HG02852 (cell line): ENCODE measurements at regions not wholly inside any gene's neighbourhood (a gene's known extent, or its start where the extent isn't known, plus 50 kb on each side); places are given as distances from the start of the nearest gene placed in this dataset.

Experiments
- ATAC-seq: cut with Tn5 transposase; IDR thresholded peaks from one replicate; pipeline ENCODE4 v1.9.1; 2021; ENCODE audit warnings: mild to moderate bottlenecking, moderate library complexity; ENCODE audit not compliant: unreplicated experiment

DNA sequence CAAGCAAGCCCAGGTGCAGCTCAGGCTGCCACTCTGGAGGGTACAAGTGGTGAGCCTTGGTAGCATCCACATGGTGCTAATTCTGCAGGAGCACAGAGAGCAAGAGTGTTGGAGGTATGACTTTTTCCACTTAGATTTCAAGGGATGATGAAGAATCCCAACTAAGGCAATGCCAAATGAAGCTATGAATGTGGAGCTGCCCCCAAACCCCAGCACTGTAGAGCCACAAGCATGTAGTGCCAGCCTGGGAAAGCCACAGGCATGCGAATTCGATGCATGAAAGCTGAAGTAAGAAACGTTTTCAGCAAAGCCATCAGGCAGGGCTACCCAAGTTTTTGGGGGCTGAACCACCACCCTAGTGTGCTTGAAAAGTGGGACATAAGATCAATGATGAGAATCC is 251.1 kb downstream of the HAO1 start:
- ATAC-seq: no peak

DNA sequence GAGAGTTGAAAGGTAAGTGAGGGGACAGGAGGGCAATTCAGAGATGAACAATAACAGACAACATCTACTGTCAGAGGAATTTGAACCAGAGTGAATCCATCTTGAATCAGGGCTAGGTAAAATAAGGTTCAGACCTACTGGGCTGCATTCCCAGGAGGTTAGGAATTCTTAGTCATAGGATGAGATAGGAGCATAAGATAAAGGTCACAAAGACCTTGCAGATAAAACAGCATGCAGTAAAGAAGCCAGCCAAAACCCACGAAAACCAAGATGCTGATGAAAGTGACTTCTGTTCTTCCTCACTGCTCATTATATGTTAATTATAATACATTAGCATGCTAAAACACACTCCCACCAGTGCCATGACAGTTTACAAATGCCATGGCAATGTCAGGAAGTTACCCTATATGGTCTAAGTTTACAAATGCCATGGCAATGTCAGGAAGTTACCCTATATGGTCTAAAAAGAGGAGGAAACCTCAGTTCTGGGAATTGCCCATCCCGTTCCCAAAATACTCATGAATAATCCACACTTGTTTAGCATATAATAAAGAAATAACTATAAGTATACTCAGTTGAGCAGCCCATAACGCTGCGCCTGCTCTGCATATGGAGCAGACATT is 248.5 kb downstream of the HAO1 start:
- no peak for ATAC-seq

DNA sequence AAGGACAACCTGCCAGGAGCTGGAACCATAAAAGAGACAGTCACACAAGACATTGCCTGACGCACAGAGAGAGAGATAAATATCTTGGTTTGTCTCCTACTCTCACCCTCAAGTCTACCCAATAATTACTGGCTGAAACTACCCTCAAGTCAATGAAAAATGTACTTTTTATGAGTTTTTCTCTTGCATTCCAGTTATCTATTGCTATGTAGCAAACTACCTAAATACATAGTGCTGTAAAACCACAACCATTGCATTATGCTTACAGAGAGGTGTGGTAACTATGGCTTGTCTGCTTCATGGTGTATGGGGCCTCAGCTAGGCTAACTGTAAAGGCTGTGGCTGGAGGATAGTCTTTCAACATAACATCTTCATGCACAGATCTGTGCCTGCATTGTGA is 247.8 kb downstream of the HAO1 start:
- ATAC-seq: no peak

DNA sequence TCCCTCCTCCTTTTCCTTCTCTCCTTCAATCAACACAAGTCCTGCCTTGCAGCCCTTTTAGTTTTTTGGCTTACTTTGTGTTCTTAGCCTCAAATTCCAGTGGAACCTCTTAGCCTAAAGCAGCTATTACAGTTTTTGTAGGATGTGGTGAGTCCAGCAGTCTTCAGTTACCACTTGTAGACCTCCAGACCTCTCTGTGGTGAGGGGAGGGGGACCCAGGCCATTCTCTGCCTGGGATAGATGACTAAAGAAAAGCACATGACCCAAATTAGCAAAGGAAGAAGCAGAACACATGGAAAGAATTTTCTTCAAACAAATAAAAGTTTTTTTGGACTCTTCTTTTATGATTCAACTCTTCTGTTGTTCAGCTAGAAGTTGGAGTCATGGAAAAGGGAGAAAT is 246.5 kb downstream of the HAO1 start:
- ATAC-seq: no peak

DNA sequence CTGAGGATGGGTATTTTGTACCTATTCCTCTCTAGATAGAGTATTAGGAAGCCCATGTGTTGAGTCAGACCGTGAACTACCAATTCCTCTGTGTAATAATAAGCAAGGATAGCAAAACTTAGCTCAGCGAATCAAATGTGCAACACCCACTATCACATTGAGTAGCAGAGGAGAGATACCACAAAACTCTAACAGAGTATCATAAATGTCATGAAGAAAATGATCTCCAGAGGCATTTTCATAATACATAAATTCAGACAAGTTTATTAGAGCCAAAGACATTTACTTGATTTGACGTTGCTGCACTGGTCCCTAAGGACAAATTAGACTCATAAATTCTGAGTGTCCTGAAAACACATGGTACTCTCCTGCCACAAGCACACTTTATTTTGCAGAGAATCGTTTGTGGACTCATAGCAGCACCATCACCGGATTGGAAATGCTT is 245.2 kb downstream of the HAO1 start:
- ATAC-seq: no peak

DNA sequence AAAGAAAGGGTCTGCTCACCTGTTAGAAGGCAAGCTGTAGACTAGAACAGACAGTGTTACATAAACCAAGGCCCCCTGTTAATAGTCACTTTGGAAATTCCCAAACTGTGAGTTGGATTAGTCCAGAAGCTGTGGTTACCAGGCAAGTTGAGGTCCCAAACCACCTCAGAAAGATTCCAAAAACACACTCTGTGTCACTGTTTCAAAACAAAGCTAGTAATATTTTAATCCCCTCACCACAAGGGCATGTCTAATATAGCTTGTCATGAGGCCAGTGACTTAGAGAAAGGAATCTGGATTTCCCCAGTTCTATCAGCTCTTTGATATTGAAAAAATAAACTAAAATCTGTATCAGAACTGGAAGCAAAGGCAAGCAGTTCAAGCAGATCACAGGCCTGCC is 244.6 kb downstream of the HAO1 start:
- no peak for ATAC-seq

DNA sequence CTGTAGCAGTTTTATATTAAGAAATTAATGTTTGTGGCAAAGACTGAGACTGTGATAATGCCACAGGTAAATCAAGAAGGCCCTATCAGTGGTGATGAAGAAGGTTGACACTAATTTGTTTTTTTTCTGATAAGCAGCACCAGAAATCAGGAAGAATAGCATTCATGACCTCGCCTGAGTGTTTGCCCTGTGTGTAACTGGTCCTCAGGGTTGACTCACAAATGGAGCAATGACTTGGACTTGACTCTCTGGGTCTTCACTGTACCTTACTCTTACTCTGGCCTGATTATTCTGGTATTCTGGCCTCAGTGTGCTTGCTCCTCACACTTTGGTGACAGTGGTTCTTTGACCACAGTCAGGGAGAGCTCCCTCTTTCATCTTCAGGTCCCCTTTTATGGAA is 243.9 kb downstream of the HAO1 start:
- no peak for ATAC-seq

DNA sequence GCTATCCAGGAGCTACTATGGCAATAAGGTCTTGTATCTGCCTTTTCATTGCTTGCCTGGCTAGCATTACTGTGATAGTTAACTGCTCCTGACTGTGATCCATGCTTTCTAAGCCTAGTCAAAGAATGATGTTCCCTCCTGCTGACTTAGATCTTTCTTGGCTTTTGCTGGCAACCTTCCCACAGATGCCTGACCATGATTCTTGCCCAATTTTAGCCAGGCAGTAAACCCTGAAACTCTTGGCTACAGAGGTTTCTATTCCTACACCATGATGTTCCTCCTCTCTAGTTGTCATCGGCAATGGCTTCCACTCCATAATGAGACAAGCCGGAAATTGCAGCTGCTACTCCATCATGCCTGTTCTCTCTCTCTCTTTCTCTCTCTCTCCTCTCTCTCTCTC is 238.1 kb downstream of the HAO1 start:
- ATAC-seq: no peak

DNA sequence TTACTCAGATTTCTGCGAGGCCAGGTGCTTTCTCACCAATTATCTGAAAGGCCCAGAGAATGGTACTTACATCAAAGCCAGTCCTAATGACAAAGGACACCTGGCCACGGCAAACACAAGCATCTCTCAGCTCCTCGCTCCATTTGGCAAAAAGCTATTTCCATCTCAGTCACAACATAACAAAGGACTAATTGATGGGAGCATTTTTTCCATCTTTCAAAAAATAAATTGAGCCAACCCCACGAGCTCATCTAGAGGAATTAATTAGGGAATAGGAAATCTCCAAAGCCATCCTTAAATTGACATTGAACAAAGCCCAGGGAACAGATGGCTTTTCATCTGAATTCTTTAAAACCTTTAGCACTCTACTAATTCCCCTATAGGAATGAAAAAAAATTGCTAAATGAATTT is 236.7 kb downstream of the HAO1 start:
- no peak for ATAC-seq

DNA sequence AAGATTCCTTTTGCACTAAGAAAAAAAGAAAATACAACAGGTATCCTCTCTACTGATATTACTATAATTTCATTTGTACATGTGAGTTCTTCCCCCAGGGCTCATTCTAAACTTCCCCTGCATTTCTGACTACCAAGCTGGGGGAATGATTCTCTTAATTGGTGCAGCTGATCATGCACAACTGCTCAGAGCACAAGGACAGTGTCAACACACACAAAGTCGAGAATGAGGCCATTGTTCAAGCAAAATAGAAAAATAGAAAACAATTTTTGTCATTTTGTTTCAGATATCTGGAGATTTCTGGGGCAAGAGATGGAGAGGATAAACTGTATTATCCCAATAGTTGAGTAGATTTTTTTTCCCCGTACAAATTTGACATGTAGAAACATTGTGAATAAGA is 236.3 kb downstream of the HAO1 start:
- no peak for ATAC-seq

DNA sequence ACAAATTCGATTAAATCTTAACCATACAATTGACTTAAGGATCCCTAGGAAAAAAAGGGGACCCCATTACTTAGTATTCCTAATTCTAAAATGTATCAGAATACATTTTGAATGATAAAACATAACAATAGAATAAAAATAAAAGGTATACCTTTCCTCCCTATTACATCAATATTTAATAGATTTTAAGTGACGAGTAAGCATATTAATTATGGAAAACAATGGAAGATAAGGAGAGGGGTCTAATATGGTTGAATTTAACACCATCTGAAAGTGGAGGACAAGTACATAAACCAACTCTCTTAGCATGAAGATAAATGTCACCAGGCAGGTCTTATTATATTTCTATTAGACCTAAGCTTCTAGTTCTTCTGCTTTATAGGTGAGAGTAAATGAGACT is 232.1 kb downstream of the HAO1 start:
- ATAC-seq: no peak

DNA sequence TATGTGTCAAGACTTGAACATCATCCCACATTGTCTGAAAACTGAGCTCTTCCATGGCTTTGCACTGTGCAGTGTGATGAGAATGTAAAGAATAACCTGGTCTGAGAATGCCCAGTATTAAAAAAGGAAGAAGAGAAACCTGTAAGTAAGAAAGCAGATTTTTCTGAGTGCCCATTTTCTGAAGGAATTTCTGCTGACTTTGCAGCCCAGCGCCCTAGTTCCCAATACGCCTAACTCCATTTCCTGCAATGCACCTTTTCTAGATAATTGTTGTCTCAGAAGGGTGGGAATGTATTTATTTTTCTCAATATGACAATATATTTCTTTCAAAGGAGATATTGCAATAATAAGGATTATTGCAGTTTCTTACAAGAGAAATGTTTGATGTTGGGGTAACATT is 231.5 kb downstream of the HAO1 start:
- no peak for ATAC-seq

DNA sequence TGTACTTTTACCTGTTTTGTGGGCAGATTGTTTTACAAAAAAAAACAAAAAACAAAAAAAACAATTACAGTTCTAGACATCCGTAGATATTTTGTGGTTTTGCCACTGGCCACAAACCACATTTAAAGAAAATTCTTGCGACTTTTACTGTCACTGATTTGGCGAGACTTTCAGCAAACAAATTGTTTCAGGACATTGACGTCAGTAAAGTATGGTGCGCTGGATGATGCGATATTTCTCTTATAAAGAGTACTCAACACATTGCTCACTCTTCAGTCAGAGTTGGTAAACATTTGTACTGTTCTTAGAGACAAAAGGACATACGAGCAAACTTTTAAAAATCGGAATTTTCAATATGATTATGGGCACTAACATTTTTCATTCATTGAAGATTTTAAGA is 229.8 kb downstream of the HAO1 start:
- ATAC-seq: no peak

DNA sequence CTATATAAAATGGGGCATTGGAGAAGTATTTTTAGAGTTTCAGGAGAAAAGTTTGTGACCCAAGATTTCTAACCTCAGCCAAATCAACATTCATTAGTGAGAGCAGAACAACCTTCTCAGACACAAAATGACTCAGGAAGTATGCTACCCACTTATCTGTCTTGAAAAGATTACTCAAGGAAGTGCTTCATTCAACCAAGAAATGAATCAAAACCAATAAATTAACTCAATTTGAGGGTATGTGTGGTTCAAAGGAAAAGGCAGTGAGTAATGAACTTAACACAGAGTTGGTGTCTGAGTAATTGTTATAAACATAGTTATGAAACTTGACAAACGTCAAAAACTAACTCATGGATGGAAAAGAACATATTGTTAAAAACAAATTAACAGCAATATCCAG is 227.6 kb downstream of the HAO1 start:
- no peak for ATAC-seq

DNA sequence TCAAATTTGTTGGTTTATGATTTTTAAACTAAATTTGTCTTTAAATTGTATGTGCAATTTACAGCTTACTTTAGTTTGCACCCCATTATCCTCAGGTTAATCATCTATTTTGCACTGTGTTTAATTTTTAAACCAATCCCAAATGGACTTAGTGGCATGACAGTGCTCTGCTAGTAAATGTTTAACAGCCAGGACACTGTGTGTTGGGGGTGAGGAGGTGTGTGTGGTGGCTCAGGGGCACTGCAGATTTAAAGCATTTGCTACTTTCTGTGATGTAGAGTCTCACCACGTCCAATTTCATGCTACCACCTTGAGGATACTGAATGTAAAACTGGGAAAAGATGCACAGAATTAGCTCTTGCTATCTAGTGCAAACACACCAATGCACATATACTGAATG is 225.7 kb downstream of the HAO1 start:
- ATAC-seq: no peak

DNA sequence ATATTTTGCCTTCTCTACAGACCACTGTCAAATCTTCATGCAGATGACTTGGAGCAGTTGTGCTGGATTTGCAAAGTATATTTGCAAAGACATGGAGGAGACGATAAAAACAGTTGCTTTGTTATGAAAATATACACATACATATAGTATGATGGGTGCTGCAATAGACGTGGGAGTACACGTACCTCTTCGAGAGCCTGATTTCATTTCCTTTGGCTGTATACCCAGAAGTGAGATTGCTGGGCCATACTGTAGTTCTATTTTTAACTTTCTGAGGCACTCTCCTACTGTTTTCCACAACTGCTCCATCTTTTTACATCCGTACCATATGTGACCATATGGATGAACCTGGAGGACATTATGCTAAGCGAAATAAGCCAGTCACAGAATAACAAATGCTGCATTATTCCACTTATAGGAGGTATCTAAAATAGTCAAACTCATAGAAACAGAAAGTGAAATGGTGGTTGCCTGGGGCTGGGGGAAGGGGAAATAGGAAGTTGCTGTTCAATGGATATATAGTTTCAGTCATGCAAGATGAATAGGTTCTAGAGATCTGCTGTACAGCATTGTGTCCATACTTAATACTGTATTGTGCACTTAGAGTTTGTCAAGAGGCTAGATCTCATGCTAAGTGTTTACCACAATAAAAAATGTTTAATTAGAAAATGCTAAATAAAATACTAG is 223.8 kb downstream of the HAO1 start:
- no peak for ATAC-seq

DNA sequence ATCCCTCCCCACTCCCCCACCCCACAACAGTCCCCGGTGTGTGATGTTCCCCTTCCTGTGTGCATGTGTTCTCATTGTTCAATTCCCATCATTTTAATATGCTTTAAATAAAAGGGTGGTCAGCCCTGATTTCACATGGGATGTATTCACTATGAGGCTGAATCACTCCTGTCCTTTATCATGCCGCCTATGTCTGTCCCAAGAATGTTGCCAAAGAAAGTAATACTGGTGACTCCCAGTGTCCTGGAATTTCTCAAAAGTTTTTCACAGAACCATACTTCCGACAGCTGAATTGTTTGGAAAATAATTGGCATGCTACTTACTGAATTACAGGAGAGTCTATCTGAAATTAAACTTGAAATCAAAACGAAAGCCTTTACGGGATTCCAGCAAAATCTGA is 217.7 kb downstream of the HAO1 start:
- ATAC-seq: no peak

DNA sequence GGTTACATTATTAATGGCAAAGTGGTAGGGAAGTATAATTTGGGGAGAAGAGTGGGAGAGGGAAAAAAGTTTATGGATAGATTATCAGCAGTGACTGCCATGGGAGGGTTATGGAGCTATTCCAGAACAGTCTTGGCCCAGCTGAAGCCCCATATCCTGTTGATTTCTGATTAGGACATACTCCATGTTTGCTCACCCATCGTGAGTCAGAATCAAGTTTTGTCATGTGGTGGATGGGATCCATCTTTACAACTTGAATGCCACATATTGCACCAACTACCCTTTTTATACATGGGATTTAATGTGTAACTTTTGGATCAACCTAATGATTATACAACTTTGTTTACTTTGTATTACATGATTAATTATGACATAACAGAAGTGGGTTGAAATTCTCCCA is 217.0 kb downstream of the HAO1 start:
- ATAC-seq: no peak

DNA sequence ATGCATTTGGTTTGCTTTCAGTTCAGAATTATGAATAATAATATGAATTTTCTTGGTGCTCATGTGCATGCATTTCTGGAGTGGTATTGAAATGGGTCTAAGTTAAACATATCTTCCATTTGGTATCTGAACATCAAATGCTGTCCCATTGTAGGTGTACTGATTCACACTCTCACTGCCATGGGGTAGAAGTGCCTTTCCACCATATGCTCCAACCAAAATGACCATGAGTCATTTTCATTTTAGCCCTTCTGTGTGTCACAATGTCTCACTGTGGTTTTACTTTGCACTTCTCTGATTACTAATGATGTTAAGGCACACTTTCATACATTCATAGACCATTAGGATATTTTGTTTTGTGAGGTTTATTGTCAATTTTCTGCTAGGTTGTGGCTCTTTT is 211.9 kb downstream of the HAO1 start:
- ATAC-seq: no peak

DNA sequence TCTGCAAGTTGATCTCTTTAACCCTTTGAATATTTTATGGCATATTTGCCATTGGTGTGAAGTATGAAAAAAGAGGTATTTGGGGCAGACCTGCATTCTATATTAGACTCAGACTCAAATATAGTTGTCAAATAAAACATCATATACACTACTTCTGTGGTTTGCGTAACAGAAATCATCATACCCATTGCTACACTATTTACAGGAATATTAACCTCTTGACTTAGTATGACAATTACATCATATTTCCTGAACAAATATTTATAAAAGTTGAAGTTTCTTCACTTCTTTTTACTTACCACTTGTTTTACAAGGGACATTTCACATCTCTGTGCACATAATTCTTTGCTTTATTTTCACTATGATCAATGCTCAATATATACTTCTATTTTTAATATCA is 206.0 kb downstream of the HAO1 start:
- no peak for ATAC-seq

DNA sequence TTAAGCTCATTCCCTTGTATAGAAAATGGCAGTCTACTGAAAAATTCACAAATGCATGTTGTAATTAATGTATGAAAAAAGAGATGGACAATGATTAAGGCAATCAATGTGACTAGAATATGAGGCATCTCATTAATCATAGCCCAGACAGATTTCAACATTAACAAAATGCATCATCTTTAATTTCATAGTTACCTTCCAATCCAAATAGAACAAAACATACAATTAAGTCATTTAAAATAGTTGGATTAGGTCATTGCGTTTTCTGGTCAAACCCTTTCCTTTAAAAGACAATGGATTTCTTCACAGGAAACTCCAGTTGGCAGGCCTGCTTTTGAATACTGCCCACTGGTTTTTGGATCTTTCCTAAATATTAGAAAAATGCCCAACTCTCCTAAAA is 203.9 kb downstream of the HAO1 start:
- no peak for ATAC-seq

DNA sequence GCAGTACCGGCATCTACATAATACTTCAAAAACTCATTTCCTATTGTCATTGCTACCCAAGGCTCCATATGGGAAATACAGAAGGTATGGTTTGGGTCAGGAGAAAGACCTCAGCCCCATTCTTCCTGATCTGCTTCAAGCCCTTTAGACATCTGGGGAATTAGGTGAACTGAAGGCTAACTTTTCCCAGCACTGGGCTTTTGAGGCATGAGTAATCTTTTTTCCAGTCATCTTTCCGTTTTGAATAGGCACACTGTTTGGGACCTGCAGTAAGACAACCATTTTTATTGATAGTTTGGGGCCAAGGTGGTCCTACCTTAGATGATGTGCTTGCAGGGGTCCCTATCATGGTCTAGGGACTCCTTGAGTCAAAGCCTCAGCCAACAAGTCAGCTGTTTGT is 198.4 kb downstream of the HAO1 start:
- ATAC-seq: no peak

DNA sequence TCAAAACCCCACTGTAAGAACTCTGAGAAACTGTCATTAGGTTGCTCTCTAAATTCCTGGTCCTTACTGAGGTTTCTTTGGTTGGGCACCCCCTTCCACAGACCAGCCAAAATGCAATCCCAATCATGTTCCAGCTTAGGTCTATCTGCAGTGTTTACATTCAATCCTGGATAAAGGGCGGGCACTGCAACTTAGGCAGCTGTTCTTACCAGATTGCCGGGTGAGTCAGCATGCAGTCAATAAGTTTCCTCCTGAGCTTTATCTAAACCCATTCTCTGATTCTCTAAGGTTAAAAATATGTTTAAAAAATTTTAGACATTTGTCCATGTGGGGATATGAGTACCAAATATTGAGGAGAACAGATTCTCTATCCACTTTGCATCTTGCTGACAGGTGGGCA is 197.8 kb downstream of the HAO1 start:
- ATAC-seq: no peak
